HT-29 (cell line): ENCODE measurements at regions not wholly inside any gene's neighbourhood (a gene's known extent, or its start where the extent isn't known, plus 50 kb on each side); places are given as distances from the start of the nearest gene placed in this dataset.

Experiments
- DNase-seq: peaks from one replicate; pipeline ENCODE4 v3.0.0-alpha.2; 2015; ENCODE audit warnings: low spot score

GRCh38 chr11:32531528-32531927, 52.1 kb upstream of the EIF3M start:
- no peak for DNase-seq

GRCh38 chr11:32529994-32530588, 53.5 kb upstream of the EIF3M start:
- no peak for DNase-seq

- DNase-seq, result no peak
Measured at GRCh38 chr11:32527261-32528175, 56.1 kb upstream of the EIF3M start.

GRCh38 chr11:32526760-32527159, 56.9 kb upstream of the EIF3M start:
- no peak for DNase-seq

- DNase-seq, result no peak
Measured at GRCh38 chr11:32511926-32512325, 71.7 kb upstream of the EIF3M start.

GRCh38 chr11:32510039-32510438, 73.6 kb upstream of the EIF3M start:
- DNase-seq, result no peak

GRCh38 chr11:32508780-32509179, 73.4 kb upstream of the WT1 start:
- DNase-seq, result no peak

GRCh38 chr11:32500001-32500400, 64.7 kb upstream of the WT1 start:
- no peak for DNase-seq

GRCh38 chr11:32497951-32498350, 62.6 kb upstream of the WT1 start:
- no peak for DNase-seq

- DNase-seq, result no peak
Measured at GRCh38 chr11:32494629-32495028, 59.3 kb upstream of the WT1 start.

- no peak for DNase-seq
Measured at GRCh38 chr11:32489464-32489863, 54.1 kb upstream of the WT1 start.

GRCh38 chr11:32487270-32487669, 51.9 kb upstream of the WT1 start:
- peak; percentile 26 for DNase-seq

GRCh38 chr11:32485733-32486132, 50.4 kb upstream of the WT1 start:
- no peak for DNase-seq
